Mammary epithelial cell (primary cell): ENCODE measurements at regions not wholly inside any gene's neighbourhood (a gene's known extent, or its start where the extent isn't known, plus 50 kb on each side); places are given as distances from the start of the nearest gene placed in this dataset.

Experiments
- EZH2 ChIP-seq: IDR thresholded peaks from 2 replicates; pipeline ENCODE4 v1.6.1; 2012; ENCODE audit warnings: low read length, inconsistent platforms, borderline replicate concordance
- TF ChIP-seq, protein P1 (sequence below), 2 donors: IDR thresholded peaks in 1 of 2; conservative IDR thresholded peaks in 1 of 2; 2 replicates each; pipeline ENCODE4 v1.5.1; 2011 to 2012; ENCODE audit warnings: inconsistent platforms in 2 of 2, low read length in 2 of 2, mild to moderate bottlenecking in 2 of 2, control low read depth in 1 of 2, low read depth in 1 of 2; ENCODE audit not compliant: insufficient read depth in 1 of 2; ENCODE audit errors: extremely low read depth in 1 of 2

DNA sequence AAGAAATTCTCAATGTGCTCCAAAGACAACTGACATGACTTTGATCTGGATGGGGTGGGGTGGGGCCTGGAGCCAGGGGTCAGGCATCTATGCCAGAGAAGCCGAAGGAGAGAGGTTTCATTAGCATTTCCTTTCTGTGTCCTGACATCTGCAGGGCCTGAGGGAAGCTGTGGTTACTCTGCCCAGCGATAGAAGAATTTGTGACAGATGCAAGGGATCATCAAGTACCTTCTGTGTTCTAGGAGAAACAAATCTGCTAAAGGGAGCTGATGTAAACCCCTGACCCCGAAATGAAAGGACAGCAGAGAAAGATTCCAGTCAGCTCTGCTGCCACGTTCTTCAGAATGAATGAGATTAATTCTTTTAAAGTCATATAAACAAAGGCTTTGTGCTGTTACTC, 335.7 kb downstream of the PRELID2 start:
- TF ChIP-seq, protein P1, sequence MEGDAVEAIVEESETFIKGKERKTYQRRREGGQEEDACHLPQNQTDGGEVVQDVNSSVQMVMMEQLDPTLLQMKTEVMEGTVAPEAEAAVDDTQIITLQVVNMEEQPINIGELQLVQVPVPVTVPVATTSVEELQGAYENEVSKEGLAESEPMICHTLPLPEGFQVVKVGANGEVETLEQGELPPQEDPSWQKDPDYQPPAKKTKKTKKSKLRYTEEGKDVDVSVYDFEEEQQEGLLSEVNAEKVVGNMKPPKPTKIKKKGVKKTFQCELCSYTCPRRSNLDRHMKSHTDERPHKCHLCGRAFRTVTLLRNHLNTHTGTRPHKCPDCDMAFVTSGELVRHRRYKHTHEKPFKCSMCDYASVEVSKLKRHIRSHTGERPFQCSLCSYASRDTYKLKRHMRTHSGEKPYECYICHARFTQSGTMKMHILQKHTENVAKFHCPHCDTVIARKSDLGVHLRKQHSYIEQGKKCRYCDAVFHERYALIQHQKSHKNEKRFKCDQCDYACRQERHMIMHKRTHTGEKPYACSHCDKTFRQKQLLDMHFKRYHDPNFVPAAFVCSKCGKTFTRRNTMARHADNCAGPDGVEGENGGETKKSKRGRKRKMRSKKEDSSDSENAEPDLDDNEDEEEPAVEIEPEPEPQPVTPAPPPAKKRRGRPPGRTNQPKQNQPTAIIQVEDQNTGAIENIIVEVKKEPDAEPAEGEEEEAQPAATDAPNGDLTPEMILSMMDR (conservative IDR thresholded peaks at IDR 0.05 in 1 of 2, IDR thresholded peaks at IDR 0.05 in 1 of 2; ENCODE audit: extremely low read depth in 1 of 2, insufficient read depth in 1 of 2, low read depth in 1 of 2, low read length in 2 of 2): no peak
- TF ChIP-seq EZH2: no peak
